ENCODE measurements at regions not wholly inside any gene's neighbourhood (a gene's known extent, or its start where the extent isn't known, plus 50 kb on each side); places are given as distances from the start of the nearest gene placed in this dataset.

DNA sequence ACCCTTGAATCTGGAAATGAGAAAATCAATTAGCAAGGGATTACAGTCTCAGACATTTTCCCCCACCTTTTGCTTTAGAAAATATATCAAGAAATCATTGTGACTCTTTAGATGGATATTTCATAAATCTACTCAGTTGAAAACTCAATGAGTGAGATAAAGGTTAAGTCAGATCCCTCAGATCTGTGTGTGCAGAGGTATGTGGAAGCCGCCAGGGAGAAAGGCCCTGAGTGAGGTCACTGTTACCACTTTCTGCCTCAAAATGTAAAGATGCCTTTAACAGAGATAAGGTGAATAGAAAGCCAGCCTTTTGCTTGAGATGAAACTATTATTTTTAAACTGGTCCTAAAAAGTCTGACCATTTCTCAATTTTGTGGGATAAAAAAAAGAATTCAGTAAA is 225.6 kb upstream of the HES1 start:
- TF ChIP-seq POLR2A (IDR thresholded peaks at IDR 0.05; ENCODE audit: borderline replicate concordance, extremely low read depth, insufficient read depth, insufficient read length) (no peak), ZFX (IDR thresholded peaks at IDR 0.05) (no peak), EZH2 (IDR thresholded peaks at IDR 0.05) (no peak), POLR2AphosphoS5 (IDR thresholded peaks at IDR 0.05; ENCODE audit: low read depth, low read length) (no peak), ZBTB33 (IDR thresholded peaks at IDR 0.05; ENCODE audit: extremely low read depth, insufficient replicate concordance, low read length) (no peak), SIN3A (IDR thresholded peaks at IDR 0.05; ENCODE audit: low read depth) (no peak), EZH2phosphoT487 (IDR thresholded peaks at IDR 0.05; ENCODE audit: borderline replicate concordance) (no peak), CEBPB (IDR thresholded peaks at IDR 0.05; ENCODE audit: low read depth) (no peak), YY1 (IDR thresholded peaks at IDR 0.05; ENCODE audit: extremely low read depth, insufficient replicate concordance, low read depth, low read length) (no peak)
- TF ChIP-seq, protein P1, sequence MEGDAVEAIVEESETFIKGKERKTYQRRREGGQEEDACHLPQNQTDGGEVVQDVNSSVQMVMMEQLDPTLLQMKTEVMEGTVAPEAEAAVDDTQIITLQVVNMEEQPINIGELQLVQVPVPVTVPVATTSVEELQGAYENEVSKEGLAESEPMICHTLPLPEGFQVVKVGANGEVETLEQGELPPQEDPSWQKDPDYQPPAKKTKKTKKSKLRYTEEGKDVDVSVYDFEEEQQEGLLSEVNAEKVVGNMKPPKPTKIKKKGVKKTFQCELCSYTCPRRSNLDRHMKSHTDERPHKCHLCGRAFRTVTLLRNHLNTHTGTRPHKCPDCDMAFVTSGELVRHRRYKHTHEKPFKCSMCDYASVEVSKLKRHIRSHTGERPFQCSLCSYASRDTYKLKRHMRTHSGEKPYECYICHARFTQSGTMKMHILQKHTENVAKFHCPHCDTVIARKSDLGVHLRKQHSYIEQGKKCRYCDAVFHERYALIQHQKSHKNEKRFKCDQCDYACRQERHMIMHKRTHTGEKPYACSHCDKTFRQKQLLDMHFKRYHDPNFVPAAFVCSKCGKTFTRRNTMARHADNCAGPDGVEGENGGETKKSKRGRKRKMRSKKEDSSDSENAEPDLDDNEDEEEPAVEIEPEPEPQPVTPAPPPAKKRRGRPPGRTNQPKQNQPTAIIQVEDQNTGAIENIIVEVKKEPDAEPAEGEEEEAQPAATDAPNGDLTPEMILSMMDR (IDR thresholded peaks at IDR 0.05 in 2 of 3, conservative IDR thresholded peaks at IDR 0.05 in 1 of 3; ENCODE audit: borderline replicate concordance in 1 of 3, insufficient read depth in 1 of 3, low read depth in 2 of 3, low read length in 2 of 3) = no peak
- TF ChIP-seq, protein P2, sequence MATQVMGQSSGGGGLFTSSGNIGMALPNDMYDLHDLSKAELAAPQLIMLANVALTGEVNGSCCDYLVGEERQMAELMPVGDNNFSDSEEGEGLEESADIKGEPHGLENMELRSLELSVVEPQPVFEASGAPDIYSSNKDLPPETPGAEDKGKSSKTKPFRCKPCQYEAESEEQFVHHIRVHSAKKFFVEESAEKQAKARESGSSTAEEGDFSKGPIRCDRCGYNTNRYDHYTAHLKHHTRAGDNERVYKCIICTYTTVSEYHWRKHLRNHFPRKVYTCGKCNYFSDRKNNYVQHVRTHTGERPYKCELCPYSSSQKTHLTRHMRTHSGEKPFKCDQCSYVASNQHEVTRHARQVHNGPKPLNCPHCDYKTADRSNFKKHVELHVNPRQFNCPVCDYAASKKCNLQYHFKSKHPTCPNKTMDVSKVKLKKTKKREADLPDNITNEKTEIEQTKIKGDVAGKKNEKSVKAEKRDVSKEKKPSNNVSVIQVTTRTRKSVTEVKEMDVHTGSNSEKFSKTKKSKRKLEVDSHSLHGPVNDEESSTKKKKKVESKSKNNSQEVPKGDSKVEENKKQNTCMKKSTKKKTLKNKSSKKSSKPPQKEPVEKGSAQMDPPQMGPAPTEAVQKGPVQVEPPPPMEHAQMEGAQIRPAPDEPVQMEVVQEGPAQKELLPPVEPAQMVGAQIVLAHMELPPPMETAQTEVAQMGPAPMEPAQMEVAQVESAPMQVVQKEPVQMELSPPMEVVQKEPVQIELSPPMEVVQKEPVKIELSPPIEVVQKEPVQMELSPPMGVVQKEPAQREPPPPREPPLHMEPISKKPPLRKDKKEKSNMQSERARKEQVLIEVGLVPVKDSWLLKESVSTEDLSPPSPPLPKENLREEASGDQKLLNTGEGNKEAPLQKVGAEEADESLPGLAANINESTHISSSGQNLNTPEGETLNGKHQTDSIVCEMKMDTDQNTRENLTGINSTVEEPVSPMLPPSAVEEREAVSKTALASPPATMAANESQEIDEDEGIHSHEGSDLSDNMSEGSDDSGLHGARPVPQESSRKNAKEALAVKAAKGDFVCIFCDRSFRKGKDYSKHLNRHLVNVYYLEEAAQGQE (IDR thresholded peaks at IDR 0.05; ENCODE audit: low read depth) = no peak
